Iris pigment epithelial cell (primary cell): ENCODE measurements at regions not wholly inside any gene's neighbourhood (a gene's known extent, or its start where the extent isn't known, plus 50 kb on each side); places are given as distances from the start of the nearest gene placed in this dataset.

Source experiments
- DNase-seq: peaks from one replicate; pipeline ENCODE4 v3.0.0-alpha.2; 2011; ENCODE audit warnings: low read depth

DNA sequence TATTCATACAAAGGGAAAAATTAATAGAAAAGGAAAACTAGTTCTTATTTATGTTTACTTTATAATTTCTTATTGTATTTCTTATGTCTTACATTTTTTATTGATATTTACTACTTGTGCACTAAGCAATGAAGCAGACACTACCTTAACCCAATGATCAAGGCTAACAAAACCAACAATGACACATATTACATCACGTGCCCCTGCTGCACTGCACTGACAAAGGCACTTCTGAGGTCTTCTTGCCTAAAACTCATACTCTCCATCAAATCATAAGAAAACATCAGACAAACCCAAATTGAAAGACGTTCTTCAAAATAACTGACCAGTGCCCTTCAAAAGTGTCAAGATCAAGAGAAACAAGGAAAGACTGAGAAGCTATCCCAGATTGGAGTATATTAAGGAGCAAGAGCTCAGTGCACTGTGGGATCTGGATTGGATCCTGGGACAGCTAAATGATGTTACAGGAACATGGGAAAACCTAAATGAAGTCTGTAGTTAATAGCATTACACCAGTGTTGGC lies 230.9 kb downstream of the AUH start:
- DNase-seq: no peak

DNA sequence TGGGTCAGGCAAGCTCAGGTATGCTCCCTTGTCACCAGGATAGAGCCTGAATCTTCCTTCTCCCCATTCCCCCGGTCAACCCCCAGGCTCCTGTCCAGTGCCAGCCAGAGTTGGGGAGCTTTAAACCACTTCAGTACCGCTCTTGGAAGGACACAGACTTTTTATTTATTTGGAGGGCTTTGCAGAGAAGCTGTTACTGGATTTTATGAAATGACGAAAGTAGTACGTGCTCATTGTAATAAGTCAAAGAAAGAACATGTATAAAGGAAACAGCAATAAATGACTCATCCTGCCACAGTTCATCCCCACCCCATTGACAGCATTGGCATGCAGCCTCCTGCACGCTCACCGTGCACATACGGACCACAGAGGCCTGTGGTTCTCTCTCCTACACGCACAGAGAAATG lies 230.3 kb downstream of the AUH start:
- DNase-seq: peak; percentile 94

DNA sequence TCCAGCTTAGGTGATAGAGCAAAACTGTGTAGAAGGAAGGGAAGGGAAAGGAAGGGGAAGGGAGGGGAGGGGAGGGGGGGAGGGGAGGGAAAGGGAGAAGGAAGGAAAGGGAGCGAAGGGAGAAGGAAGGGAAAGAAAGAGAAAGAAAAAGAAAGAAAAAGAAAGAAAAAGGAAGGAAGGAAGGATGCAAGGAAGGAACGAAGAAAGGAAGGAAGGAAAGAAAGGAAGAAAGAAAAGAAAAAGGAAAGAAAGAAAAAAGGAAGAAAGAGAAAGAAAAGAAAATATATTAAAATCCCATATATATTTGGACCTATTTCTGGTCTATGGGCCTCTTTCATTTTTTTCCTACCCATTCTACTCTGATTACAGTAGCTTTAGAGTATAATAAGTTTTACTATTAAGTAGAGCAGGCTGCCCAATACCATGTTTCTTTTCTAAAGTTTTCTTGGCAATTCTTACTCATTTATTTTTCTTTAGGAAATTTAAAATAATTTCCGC lies 229.1 kb downstream of the AUH start:
- no peak for DNase-seq

- no peak for DNase-seq
These were observed 227.1 kb downstream of the AUH start for GRCh38 chr9:91134608-91135007.

GRCh38 chr9:91137391-91137790 lies 224.3 kb downstream of the AUH start:
- no peak for DNase-seq

DNA sequence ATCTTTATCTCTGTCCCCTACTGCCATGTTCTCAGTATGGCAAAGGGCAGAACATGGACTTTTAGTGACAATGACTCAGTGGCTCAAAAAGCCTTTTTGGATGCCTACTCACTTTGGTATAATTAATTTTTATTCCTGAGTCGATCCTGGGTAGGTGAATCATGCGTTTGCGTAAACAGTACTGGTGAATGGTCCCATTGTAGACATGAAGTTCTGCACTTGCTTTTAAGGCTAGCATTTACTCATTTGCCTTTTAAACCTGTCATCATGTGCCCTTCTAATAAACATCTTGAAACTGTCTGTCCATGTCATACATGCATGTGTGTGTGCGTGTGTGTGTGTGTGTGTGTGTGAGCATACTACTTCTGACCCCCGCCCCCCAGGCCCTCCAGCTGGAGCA lies 223.0 kb downstream of the AUH start:
- no peak for DNase-seq

DNA sequence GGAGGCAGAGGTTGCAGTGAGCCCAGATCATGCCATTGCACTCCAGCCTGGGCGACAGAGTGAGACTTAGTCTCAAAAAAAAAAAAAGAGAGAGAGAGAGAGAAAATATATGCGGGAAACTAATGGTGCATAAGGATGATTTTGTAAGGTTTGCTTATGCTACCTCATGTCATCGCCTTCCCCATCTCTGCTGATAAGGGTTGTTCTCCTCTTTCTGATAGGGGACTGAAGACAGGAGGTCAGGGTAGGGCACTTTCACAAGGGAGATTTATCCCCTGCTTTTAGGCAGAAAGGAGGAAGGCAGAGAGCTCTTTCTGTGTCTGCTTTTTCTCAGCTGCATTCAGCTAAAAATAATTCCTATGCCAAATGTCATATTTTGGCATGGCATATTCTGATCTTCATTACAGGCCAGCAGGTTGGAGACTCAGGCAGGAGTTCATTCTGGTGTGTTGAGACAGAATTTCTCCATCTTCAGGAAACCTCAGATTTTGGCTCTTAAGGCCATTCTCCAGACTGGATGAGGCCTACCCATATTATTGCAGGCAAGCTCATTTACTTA lies 220.2 kb downstream of the AUH start:
- DNase-seq: no peak

- no peak for DNase-seq
These were observed 218.6 kb downstream of the AUH start for GRCh38 chr9:91143162-91143561.

DNA sequence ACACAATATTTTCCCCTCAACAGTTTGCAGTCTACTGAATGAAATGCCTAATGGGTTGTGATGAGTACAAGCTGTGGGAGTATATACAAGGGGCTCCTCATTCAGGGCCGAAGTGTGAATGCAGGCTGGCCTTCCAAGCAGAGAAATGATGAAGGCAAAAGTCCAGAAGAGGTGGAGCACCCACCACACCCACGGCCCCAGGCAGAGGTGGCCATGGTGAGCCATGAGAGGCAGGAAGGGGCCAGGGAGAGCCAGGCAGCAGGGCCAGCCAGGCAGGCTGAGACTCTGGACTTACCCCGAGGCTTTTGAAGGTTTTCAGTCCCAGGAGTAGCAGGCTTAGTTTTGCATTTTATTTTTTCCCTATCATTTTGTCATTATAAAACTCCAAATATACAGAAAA lies 218.1 kb downstream of the AUH start:
- no peak for DNase-seq

GRCh38 chr9:91144769-91145168 lies 216.9 kb downstream of the AUH start:
- no peak for DNase-seq

- no peak for DNase-seq
These were observed 216.2 kb downstream of the AUH start for GRCh38 chr9:91145496-91145895.

GRCh38 chr9:91146391-91147019 lies 215.2 kb downstream of the AUH start:
- DNase-seq: no peak

DNA sequence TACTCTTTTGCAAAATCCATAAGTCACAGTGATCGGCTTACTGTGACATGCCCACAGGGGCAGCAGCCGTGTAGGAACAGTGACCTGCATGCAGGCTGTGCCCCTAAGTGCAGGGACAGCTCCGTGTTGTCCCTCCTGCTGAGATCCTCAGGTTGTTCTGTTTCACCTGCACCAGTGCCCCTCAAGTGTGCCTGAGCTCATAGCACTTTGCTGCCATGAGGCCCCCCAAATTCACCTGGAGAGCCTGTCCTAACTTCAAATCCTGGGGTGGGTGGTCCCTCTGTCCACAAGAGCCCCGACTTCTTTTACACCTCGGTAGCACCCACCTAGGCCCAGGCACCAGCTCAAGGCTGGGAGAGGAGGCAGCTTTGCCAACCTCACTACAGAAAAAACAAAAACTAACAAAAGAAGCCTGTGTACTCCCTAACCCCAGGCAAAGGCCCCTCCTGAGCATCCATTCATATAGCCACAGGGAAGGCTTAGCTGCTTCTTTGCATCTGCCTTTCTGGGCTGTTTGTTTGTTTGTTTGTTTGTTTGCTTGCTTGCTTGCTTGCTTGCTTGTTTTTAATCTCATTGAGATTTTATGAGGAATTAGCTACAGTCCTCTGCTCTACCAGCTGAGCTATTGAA lies 214.5 kb downstream of the AUH start:
- DNase-seq: no peak

GRCh38 chr9:91148306-91148705 lies 213.4 kb downstream of the AUH start:
- no peak for DNase-seq

GRCh38 chr9:91150273-91150997 lies 211.3 kb downstream of the AUH start:
- no peak for DNase-seq

GRCh38 chr9:91150998-91151717 lies 210.6 kb downstream of the AUH start:
- DNase-seq: peak; percentile 95

- no peak for DNase-seq
These were observed 210.0 kb downstream of the AUH start for GRCh38 chr9:91151718-91152095.

GRCh38 chr9:91154686-91155085 lies 207.0 kb downstream of the AUH start:
- DNase-seq: no peak

DNA sequence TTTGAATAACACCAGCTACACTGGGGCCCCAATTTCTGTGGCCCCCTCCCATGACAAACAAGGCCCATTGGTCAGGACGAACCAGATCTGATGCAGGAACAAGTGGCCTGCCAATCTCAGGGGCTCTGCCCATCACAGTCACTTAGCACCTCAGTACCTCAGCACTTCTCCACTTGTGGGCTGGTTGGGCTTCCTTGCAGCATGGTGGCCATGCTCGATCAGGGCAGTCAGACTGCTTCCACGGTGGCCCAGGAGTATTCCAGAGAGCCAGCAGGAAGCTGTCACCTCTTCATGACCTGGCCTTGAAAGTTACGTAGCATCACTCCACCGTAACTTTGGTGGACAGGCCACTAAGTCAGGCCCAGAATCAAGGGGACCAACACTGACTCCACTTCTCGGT lies 206.5 kb downstream of the AUH start:
- no peak for DNase-seq

DNA sequence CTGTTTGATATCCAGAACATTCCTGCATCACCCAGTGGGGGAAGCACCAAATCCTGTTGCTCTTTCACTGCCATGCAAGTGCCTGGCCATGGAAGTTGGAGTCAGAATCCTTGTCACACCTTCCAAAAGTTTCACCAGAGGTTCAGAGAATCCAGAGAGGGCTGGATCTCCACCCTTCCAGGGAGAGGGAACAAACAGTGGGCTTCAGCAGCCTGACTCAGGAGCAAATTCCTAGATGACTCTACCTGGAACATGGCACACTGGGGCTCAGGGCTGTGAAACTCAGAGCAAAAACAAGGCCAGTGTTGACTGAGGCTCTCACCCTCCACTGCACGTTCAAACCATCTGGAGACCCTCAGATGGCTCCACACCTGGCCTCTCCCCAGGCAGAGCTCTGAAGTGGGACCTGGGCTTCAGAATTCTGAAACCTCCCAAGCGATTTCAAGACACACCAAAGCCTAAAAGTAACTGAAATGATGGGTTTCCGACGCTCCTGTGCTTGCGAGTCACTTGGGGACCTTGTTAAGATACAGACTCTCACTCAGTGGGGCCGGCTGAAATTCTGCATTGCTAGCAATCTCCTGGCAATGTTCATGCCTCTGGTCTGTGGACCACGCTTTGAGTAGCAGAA lies 205.9 kb downstream of the AUH start:
- DNase-seq: no peak

- no peak for DNase-seq
These were observed 205.1 kb downstream of the AUH start for GRCh38 chr9:91156451-91157234.
